ENCODE measurements at regions not wholly inside any gene's neighbourhood (a gene's known extent, or its start where the extent isn't known, plus 50 kb on each side); places are given as distances from the start of the nearest gene placed in this dataset.

- no peak for TF ChIP-seq ZBTB33 (IDR thresholded peaks at IDR 0.05; ENCODE audit: extremely low read depth, insufficient replicate concordance, low read length)
- no peak for TF ChIP-seq POLR2AphosphoS5 (IDR thresholded peaks at IDR 0.05; ENCODE audit: low read depth, low read length)
Observed at GRCh38 chr1:38730511-38731397, 128.8 kb downstream of the RRAGC start (continued).

GRCh38 chr1:38728585-38728908, 131.0 kb downstream of the RRAGC start:
- Histone ChIP-seq H3K4me1 (ENCODE audit: control insufficient read depth in 1 of 2, insufficient read depth in 2 of 2, low read length in 2 of 2) (peaks cover 0 to 17% of the 10 kb centered on the region in 2 experiments; a peak in 2 of 4 replicates), H3K79me2 (ENCODE audit: insufficient read depth, low read length) (no peaks in the 10 kb centered on the region), H2AFZ (ENCODE audit: low read depth, low read length, poor library complexity, severe bottlenecking) (no peak overlapping the region), H3K9me2 (ENCODE audit: insufficient read depth) (no peaks in the 10 kb centered on the region), H3K9me3 (ENCODE audit: control insufficient read depth in 1 of 2, insufficient read depth in 1 of 2, low read depth in 1 of 2, low read length in 2 of 2) (no peaks in the 10 kb centered on the region), H3K27ac (ENCODE audit: low read depth, low read length) (no peak overlapping the region), H4K20me1 (ENCODE audit: insufficient read depth) (no peaks in the 10 kb centered on the region), H3K4me3 (replicated peaks in 1 of 2; ENCODE audit: low read depth in 1 of 2, low read length in 2 of 2) (no peak overlapping the region), H3K9ac (ENCODE audit: low read length) (no peak overlapping the region), H3K27me3 (ENCODE audit: insufficient read depth, low read length) (peaks cover 25% of the 10 kb centered on the region), H3K36me3 (ENCODE audit: control insufficient read depth in 1 of 2, insufficient read depth in 2 of 2, low read length in 2 of 2) (no peaks in the 10 kb centered on the region), H3K4me2 (ENCODE audit: low read length) (no peak overlapping the region)
- no TSS peak for BruUV-seq (replicated peaks)
- no peak; the same call in 1 of the 2 replicates for ATAC-seq
- ChIA-PET RAD21 (ENCODE audit: low non-redundant PET in 1 of 2, low total read pairs in 2 of 2, uncharacterized antibody in 2 of 2, unreplicated experiment in 2 of 2) (no interaction called here), CTCF (no interaction called here), POLR2A (no interaction called here)
- intact Hi-C loops (cut with micrococcal nuclease): no loop called here
- DNase-seq (ENCODE audit: low read depth, low spot score): no peak
- TF ChIP-seq EZH2phosphoT487 (IDR thresholded peaks at IDR 0.05; ENCODE audit: borderline replicate concordance) (no peak), SIN3A (IDR thresholded peaks at IDR 0.05; ENCODE audit: low read depth) (no peak), MAX (IDR thresholded peaks at IDR 0.05) (no peak), YY1 (IDR thresholded peaks at IDR 0.05; ENCODE audit: extremely low read depth, insufficient replicate concordance, low read depth, low read length) (no peak), CEBPB (IDR thresholded peaks at IDR 0.05; ENCODE audit: low read depth) (no peak), CTCF (IDR thresholded peaks at IDR 0.05 in 2 of 3, conservative IDR thresholded peaks at IDR 0.05 in 1 of 3; ENCODE audit: borderline replicate concordance in 1 of 3, insufficient read depth in 1 of 3, low read depth in 2 of 3, low read length in 2 of 3) (no peak), EZH2 (IDR thresholded peaks at IDR 0.05) (no peak), ZFX (IDR thresholded peaks at IDR 0.05) (no peak), SP1 (IDR thresholded peaks at IDR 0.05; ENCODE audit: low read depth) (no peak), ELF1 (IDR thresholded peaks at IDR 0.05; ENCODE audit: borderline replicate concordance, low read depth) (no peak), REST (IDR thresholded peaks at IDR 0.05; ENCODE audit: low read depth) (no peak), CBX3 (IDR thresholded peaks at IDR 0.05; ENCODE audit: low read depth) (no peak)
